Right atrium auricular region (tissue), 2 donors: ENCODE measurements at regions not wholly inside any gene's neighbourhood (a gene's known extent, or its start where the extent isn't known, plus 50 kb on each side); places are given as distances from the start of the nearest gene placed in this dataset.

Experiments used
- DNase-seq: peaks from one replicate; pipeline ENCODE4 v3.0.0-alpha.2; 2019; ENCODE audit warnings: low spot score
- H3K27ac ChIP-seq, 2 donors: fragments of 200-600 bp; sonication (generic); 1 replicate in 1 of 2; 2 replicates in 1 of 2; pipeline ENCODE4 v1.5.1; 2016 to 2019
- H3K27me3 ChIP-seq, 2 donors: fragments of 200-600 bp; sonication (generic); one replicate each; pipeline versions ENCODE4 v1.5.1 to v1.6.0; 2017 to 2019
- H3K36me3 ChIP-seq: fragments of 200-600 bp; sonication (generic); one replicate; pipeline ENCODE4 v1.5.1; 2016
- H3K4me1 ChIP-seq, 2 donors: fragments of 200-600 bp; sonication (generic); one replicate each; pipeline versions ENCODE4 v1.5.1 to v1.6.0; 2017 to 2019
- H3K4me3 ChIP-seq, 2 donors: fragments of 200-600 bp; sonication (generic); 1 replicate in 1 of 2; 2 replicates in 1 of 2; pipeline ENCODE4 v1.5.1; 2017 to 2019; ENCODE audit warnings: mild to moderate bottlenecking in 1 of 2, moderate library complexity in 1 of 2
- H3K9me3 ChIP-seq, 2 donors: fragments of 200-600 bp; sonication (generic); one replicate each; pipeline ENCODE4 v1.5.1; 2019
- TF ChIP-seq, protein P1 (sequence below), 2 donors: fragments of 200-600 bp; sonication (generic); IDR thresholded peaks; one replicate each; pipeline ENCODE4 v1.5.1; 2019; ENCODE audit warnings: antibody characterized with exemption in 2 of 2

DNA sequence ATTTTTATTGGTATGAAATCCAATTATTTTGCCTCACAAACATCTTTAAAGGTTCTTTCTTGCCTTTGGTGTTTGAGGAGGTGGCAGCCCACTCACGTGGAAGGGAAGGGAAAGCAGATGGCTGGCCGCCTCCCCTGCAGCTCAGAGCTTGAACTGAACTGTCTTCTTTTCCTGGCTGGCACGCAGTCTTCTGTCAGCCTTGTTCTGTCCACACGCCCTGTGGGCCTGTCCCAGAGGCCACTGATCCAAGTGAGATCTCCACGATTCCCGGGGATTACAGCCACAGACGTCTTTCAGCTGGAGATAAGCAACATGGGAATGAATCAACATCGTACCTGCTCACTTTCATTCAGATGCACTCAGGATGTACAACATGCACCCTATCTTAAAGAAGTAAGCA, 73.3 kb downstream of the TMEM18 start:
- DNase-seq, result no peak
- TF ChIP-seq, protein P1, sequence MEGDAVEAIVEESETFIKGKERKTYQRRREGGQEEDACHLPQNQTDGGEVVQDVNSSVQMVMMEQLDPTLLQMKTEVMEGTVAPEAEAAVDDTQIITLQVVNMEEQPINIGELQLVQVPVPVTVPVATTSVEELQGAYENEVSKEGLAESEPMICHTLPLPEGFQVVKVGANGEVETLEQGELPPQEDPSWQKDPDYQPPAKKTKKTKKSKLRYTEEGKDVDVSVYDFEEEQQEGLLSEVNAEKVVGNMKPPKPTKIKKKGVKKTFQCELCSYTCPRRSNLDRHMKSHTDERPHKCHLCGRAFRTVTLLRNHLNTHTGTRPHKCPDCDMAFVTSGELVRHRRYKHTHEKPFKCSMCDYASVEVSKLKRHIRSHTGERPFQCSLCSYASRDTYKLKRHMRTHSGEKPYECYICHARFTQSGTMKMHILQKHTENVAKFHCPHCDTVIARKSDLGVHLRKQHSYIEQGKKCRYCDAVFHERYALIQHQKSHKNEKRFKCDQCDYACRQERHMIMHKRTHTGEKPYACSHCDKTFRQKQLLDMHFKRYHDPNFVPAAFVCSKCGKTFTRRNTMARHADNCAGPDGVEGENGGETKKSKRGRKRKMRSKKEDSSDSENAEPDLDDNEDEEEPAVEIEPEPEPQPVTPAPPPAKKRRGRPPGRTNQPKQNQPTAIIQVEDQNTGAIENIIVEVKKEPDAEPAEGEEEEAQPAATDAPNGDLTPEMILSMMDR (IDR thresholded peaks at IDR 0.05), result no peak
- Histone ChIP-seq H3K4me3 (no peak overlapping the region), H3K4me1 (no peaks in the 10 kb centered on the region), H3K9me3 (no peaks in the 10 kb centered on the region), H3K27me3 (no peaks in the 10 kb centered on the region), H3K27ac (no peak overlapping the region), H3K36me3 (no peaks in the 10 kb centered on the region)

DNA sequence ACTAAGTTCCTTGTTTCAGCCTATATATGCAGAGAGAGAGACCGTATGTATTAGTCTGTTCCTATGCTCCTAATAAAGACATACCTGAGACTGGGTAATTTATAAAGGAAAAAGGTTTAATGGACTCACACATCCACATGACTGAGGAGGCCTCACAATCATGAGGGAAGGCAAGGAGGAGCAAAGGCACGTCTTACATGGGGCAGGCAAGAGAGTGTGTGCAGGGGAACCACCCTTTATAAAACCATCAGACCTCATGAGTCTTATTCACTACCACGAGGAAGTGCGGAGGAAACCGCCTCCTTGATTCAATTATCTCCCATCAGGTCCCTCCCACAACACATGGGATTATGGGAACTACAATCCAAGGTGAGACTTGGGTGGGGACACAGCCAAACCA, 73.8 kb downstream of the TMEM18 start:
- no peaks in the 10 kb centered on the region for H3K27me3 ChIP-seq
- TF ChIP-seq, protein P1 (IDR thresholded peaks at IDR 0.05), result no peak
- no peaks in the 10 kb centered on the region for H3K9me3 ChIP-seq
- H3K27ac ChIP-seq, result no peak overlapping the region
- no peaks in the 10 kb centered on the region for H3K36me3 ChIP-seq
- DNase-seq, result no peak
- no peaks in the 10 kb centered on the region for H3K4me1 ChIP-seq
- H3K4me3 ChIP-seq, result no peak overlapping the region

DNA sequence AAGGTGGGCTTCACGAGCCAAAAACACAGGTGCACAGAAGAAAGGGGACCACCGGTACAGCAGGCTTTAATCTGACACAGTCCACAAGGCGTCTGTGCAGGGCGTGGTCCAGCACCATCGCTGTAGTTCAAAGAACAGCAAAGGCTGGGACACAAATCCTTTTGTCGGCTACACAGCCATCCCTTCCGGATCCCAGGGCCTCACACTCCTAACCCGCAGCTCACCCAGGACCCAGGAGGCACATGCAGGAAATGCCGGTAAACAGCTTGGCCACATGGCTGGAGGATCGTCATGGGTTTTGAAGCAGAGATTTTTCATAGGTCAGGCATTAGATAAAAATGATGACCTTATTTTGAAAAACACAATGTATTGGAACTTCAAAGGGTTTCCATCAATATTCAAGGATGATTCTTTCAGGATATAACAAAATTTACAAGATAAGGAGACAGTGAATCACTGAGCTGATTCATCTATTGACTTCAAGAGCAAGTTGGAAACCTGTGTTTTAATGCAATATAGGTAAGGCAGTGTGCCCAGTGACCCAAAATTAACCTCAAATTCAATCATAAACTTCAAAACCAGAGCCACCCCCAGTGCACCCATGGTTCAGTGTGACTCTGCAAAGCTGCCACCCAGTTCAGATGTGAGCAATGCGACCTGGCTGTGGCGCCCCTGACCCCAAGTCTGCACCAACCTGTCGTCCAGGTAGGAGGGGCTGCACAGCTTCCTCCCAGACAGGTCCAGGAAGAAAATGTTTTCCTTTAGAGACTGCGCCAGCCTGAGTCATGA, 74.4 kb downstream of the TMEM18 start:
- TF ChIP-seq, protein P1 (IDR thresholded peaks at IDR 0.05), result no peak
- H3K27ac ChIP-seq, result no peak overlapping the region
- H3K9me3 ChIP-seq, result no peaks in the 10 kb centered on the region
- H3K36me3 ChIP-seq, result no peaks in the 10 kb centered on the region
- DNase-seq, result no peak
- H3K27me3 ChIP-seq, result no peaks in the 10 kb centered on the region
- H3K4me3 ChIP-seq, result no peak overlapping the region
- no peaks in the 10 kb centered on the region for H3K4me1 ChIP-seq

DNA sequence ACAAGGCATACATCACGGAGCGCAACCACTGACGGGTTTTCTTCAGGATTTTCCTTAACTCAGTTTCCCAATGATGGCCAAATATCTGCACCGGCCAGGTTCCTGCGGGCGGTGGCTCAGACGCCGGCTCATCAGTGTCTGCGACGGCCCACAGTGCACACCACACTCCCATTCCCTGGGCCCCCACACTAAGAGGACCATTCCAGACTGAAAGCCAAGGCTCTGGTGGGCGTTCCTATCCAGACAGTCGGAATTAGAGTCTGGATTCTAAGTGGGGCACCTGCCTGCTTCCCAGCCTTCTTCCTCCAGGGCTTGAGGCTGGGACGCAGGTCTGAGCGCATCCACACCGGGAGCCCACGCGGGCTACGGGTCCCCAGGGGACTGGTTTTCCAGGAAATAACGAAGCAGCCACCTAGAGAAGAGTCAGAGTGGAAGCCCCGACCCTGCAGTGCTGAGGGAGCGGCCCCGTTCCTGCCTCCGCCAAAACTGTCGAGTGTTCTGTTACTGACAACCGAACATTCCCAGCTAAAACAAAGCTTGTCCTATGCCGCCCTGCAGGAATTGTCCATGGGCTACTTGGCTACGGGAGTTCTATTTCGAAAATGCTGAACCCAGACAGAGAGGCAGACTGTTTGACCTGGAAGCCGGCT, 75.3 kb downstream of the TMEM18 start:
- no peaks in the 10 kb centered on the region for H3K9me3 ChIP-seq
- H3K4me1 ChIP-seq, result no peaks in the 10 kb centered on the region
- H3K4me3 ChIP-seq, result no peak overlapping the region
- peak; percentile 50 for DNase-seq
- no peak overlapping the region for H3K27ac ChIP-seq
- no peaks in the 10 kb centered on the region for H3K27me3 ChIP-seq
- no peaks in the 10 kb centered on the region for H3K36me3 ChIP-seq
- TF ChIP-seq, protein P1 (IDR thresholded peaks at IDR 0.05), result no peak

DNA sequence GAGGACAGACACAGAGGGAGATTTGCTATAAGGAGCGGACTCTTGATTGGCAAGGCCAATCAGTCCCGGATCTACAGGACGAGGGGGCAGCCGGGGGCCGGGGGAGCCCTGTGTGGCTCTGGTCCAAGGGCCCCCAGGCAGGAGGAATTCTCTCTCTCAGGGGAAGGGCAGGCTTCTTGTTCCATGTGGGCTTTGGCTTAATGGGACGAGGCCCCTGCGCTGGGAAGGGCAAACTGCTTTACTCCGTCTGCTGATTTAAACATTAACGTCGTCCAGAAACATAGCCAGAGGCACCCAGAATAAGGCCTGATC, 75.9 kb downstream of the TMEM18 start:
- Histone ChIP-seq H3K4me3 (no peak overlapping the region), H3K4me1 (no peaks in the 10 kb centered on the region), H3K27ac (no peak overlapping the region), H3K9me3 (no peaks in the 10 kb centered on the region), H3K36me3 (no peaks in the 10 kb centered on the region), H3K27me3 (no peaks in the 10 kb centered on the region)
- peak; percentile 30 for DNase-seq
- TF ChIP-seq, protein P1 (IDR thresholded peaks at IDR 0.05), result no peak
